GM18858 (cell line): ENCODE measurements at regions not wholly inside any gene's neighbourhood (a gene's known extent, or its start where the extent isn't known, plus 50 kb on each side); places are given as distances from the start of the nearest gene placed in this dataset.
"Not testable (repeated sequence)": the region's sequence is repeated elsewhere in the genome, so short reads cannot be mapped to it uniquely, and the experiment has no call there.

Experiments used
- ATAC-seq: cut with Tn5 transposase; IDR thresholded peaks from one replicate; pipeline ENCODE4 v1.9.1; 2021; ENCODE audit not compliant: unreplicated experiment

- no peak for ATAC-seq
These were observed 96.5 kb downstream of the PPIAL4G start for GRCh38 chr1:148386617-148387016.

- not testable (repeated sequence) for ATAC-seq
These were observed 97.1 kb downstream of the PPIAL4G start for GRCh38 chr1:148386031-148386398.

- no peak for ATAC-seq
These were observed 97.6 kb downstream of the PPIAL4G start for GRCh38 chr1:148385371-148386030.

GRCh38 chr1:148383966-148384365, 99.1 kb downstream of the PPIAL4G start:
- no peak for ATAC-seq

GRCh38 chr1:148379697-148380096, 103.4 kb downstream of the PPIAL4G start:
- ATAC-seq: no peak

- ATAC-seq: no peak
These were observed 104.0 kb downstream of the PPIAL4G start for GRCh38 chr1:148379170-148379500.

- not testable (repeated sequence) for ATAC-seq
These were observed 105.1 kb downstream of the PPIAL4G start for GRCh38 chr1:148377992-148378391.

- ATAC-seq: not testable (repeated sequence)
These were observed 106.1 kb downstream of the PPIAL4G start for GRCh38 chr1:148377045-148377444.

- no peak for ATAC-seq
These were observed 109.0 kb downstream of the PPIAL4G start for GRCh38 chr1:148374101-148374500.

GRCh38 chr1:148373192-148373925, 109.7 kb downstream of the PPIAL4G start:
- ATAC-seq: no peak

GRCh38 chr1:148372731-148373130, 110.4 kb downstream of the PPIAL4G start:
- no peak for ATAC-seq

- not testable (repeated sequence) for ATAC-seq
These were observed 110.9 kb downstream of the PPIAL4G start for GRCh38 chr1:148372051-148372726.

GRCh38 chr1:148371551-148371994, 111.5 kb downstream of the PPIAL4G start:
- not testable (repeated sequence) for ATAC-seq

GRCh38 chr1:148370661-148371060, 112.4 kb downstream of the PPIAL4G start:
- not testable (repeated sequence) for ATAC-seq

GRCh38 chr1:148367596-148367995, 115.5 kb downstream of the PPIAL4G start:
- ATAC-seq: no peak

- not testable (repeated sequence) for ATAC-seq
These were observed 116.9 kb downstream of the PPIAL4G start for GRCh38 chr1:148366136-148366753.

GRCh38 chr1:148365151-148365550, 118.0 kb downstream of the PPIAL4G start:
- not testable (repeated sequence) for ATAC-seq

GRCh38 chr1:148363979-148364378, 119.1 kb downstream of the PPIAL4G start:
- ATAC-seq: not testable (repeated sequence)

GRCh38 chr1:148363439-148363810, 119.7 kb downstream of the PPIAL4G start:
- ATAC-seq: no peak

GRCh38 chr1:148362626-148363438, 120.3 kb downstream of the PPIAL4G start:
- ATAC-seq: no peak

GRCh38 chr1:148362216-148362611, 120.9 kb downstream of the PPIAL4G start:
- no peak for ATAC-seq
